Lower leg skin (tissue), 4 donors: ENCODE measurements at regions not wholly inside any gene's neighbourhood (a gene's known extent, or its start where the extent isn't known, plus 50 kb on each side); places are given as distances from the start of the nearest gene placed in this dataset.

Source experiments
- DNase-seq, 2 donors: peaks; one replicate each; pipeline ENCODE4 v3.0.0-alpha.2; 2019; ENCODE audit warnings: low spot score in 2 of 2
- H3K4me3 ChIP-seq: fragments of 200-600 bp; sonication (generic); 2 replicates; pipeline ENCODE4 v1.5.1; 2017; ENCODE audit warnings: mild to moderate bottlenecking, low read depth; ENCODE audit not compliant: poor library complexity, severe bottlenecking
- CTCF ChIP-seq, 3 donors: fragments of 450-650 bp; IDR thresholded peaks; one replicate each; pipeline ENCODE4 v1.5.1; 2016; ENCODE audit warnings: antibody characterized with exemption in 3 of 3, mild to moderate bottlenecking in 3 of 3, moderate library complexity in 2 of 3
- POLR2A ChIP-seq, 2 donors: fragments of 450-650 bp; IDR thresholded peaks; one replicate each; pipeline ENCODE4 v1.6.1; 2016 to 2017; ENCODE audit warnings: antibody characterized with exemption in 2 of 2, mild to moderate bottlenecking in 1 of 2, moderate library complexity in 1 of 2
- WGBS, 2 donors: methylation state at CpG; one replicate each; pipeline ENCODE4 v1.1.5; 2018; 5-methylcytosine and 5-hydroxymethylcytosine counted together
- intact Hi-C: fragments of 100-400 bp; cut with DNase I; formaldehyde crosslinking; loops from one replicate; pipeline ENCODE4 v1.15.0; 2023; ENCODE audit warnings: low total_unique reads

DNA sequence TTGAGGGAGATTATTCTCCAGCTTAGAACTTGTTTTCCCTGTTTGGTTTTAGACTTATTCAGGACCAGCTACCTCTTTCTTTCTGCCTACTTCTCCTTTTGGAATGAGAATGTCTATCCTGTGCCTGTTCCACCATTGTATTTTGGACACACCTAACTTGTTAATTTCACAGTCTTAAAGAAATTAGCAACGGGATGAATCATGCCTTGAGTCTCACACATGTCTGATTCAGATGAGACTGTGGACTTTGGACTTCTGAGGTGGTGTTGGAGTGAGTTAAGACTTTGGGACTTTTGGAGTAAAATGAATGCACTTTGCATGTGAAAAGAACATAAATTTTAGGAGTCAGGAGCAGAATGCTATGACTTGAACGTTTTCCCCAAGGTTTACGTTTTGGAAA, 581.4 kb downstream of the CDH11 start:
- TF ChIP-seq CTCF (IDR thresholded peaks at IDR 0.05): no peak
- no peak for TF ChIP-seq POLR2A (IDR thresholded peaks at IDR 0.05)
- 58 to 65% methylated on average over 3 of the region's 3 CpGs for WGBS, 2 donors
- intact Hi-C loops: no loop called here
- no peak overlapping the region for H3K4me3 ChIP-seq
- no peak for DNase-seq

GRCh38 chr16:64539811-64540371, 582.0 kb downstream of the CDH11 start:
- TF ChIP-seq CTCF (IDR thresholded peaks at IDR 0.05) (no peak), POLR2A (IDR thresholded peaks at IDR 0.05) (no peak)
- no peak for DNase-seq
- no peak overlapping the region for H3K4me3 ChIP-seq
- intact Hi-C loops: no loop called here
- WGBS, 2 donors: 42 to 58% methylated on average over 4 of the region's 4 CpGs

DNA sequence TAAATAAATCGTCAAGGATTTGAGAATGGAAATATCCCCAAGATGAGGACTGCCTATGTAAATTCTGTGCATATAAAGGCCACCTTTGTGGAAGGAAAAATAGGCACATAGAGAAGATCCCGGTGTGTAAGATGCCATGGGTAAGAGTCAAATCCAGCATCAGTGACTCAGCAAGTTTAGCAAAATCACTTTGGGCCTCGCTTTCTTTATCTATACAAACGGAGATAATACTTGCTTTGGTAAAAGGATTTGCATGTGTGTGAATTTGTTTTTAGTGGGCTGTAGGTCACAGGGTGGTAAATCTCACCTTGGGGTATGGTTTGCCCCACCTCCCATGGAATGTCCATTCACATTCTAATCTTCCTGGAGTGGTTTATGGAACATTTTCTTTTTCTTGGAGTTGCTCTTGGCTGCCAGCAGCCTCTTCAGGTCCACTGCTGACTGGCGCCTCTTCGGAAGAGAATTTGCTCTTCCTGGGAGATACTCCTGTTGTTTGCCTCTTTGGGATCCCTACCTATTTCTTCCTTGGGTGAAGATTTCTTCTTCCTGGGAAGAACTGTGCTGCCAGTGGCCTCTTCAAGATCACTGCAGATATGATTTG, 587.6 kb downstream of the CDH11 start:
- DNase-seq: no peak
- 83 to 88% methylated on average over 6 of the region's 6 CpGs for WGBS, 2 donors
- TF ChIP-seq CTCF (IDR thresholded peaks at IDR 0.05) (no peak), POLR2A (IDR thresholded peaks at IDR 0.05) (no peak)
- intact Hi-C loops: no loop called here
- no peak overlapping the region for H3K4me3 ChIP-seq

DNA sequence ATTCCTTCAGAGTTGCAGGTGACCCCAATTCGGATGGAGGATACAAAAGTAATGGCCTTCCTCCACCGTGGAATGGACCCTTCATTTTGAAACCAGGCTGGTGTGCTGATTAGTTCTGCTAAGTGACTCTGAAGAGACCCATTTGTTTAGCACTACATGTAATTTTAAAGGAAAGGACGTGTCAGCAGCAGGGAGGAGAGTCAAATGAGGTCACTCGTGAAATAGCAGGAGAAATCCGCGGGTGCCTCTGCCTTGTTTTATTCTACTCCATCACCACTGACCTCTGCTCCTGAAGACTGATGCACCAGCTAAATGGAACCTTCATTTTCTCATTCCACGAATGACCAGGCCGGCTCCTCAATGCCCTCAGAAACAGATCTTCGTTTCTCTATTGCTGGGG, 589.2 kb downstream of the CDH11 start:
- intact Hi-C loops: no loop called here
- no peak overlapping the region for H3K4me3 ChIP-seq
- 83 to 85% methylated on average over 9 of the region's 9 CpGs for WGBS, 2 donors
- TF ChIP-seq POLR2A (IDR thresholded peaks at IDR 0.05) (no peak), CTCF (IDR thresholded peaks at IDR 0.05) (no peak)
- DNase-seq: no peak

GRCh38 chr16:64532117-64532516, 589.7 kb downstream of the CDH11 start:
- no peak overlapping the region for H3K4me3 ChIP-seq
- intact Hi-C loops: no loop called here
- no peak for DNase-seq
- TF ChIP-seq POLR2A (IDR thresholded peaks at IDR 0.05) (no peak), CTCF (IDR thresholded peaks at IDR 0.05) (no peak)
- 72 to 75% methylated on average over 3 of the region's 3 CpGs for WGBS, 2 donors

- intact Hi-C loops: no loop called here
- 85% methylated on average over 3 of the region's 3 CpGs for WGBS, 2 donors
- no peak overlapping the region for H3K4me3 ChIP-seq
- TF ChIP-seq POLR2A (IDR thresholded peaks at IDR 0.05): no peak
- TF ChIP-seq CTCF (IDR thresholded peaks at IDR 0.05): no peak
- no peak for DNase-seq
Measured at GRCh38 chr16:64531401-64531800, 590.5 kb downstream of the CDH11 start.
